ENCODE measurements at regions not wholly inside any gene's neighbourhood (a gene's known extent, or its start where the extent isn't known, plus 50 kb on each side); places are given as distances from the start of the nearest gene placed in this dataset.
"Not testable (repeated sequence)": the region's sequence is repeated elsewhere in the genome, so short reads cannot be mapped to it uniquely, and the experiment has no call there.

DNA sequence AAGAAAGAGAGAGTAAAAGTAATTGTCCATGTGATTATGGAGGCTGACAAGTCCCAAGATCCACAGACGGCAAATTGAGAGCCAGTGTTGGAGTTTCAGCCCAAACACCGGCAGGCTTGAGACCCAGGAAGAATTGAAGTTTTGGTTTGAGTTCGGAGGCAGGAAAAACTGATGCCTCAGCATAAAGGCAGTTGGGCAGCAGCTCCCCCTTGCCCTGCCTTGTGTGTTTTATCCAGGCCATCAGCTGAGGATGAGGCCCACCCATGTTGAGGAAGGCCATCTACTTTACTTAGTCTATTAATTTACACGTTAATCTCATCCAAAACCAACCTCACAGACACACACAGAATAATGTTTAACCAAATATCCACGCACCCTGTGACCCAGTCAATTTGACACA is 64.6 kb upstream of the SERPINE2 start:
- Histone ChIP-seq H3K27me3 (ENCODE audit: insufficient read depth, low read length) (no peaks in the 10 kb centered on the region), H3K4me3 (ENCODE audit: low read length in 2 of 2) (no peak overlapping the region), H3K4me1 (ENCODE audit: insufficient read depth, low read length) (no peaks in the 10 kb centered on the region), H3K36me3 (ENCODE audit: insufficient read depth, low read length) (no peaks in the 10 kb centered on the region), H3K27ac (ENCODE audit: low read depth, low read length) (no peak overlapping the region), H3K9me3 (ENCODE audit: control insufficient read depth in 1 of 2, low read length in 2 of 2) (no peaks in the 10 kb centered on the region)
- DNase-seq: no peak
- H3K9me3 Mint-ChIP-seq: no peaks in the 10 kb centered on the region
- peaks cover 5 to 29% of the 10 kb centered on the region in 2 donors for H3K27me3 Mint-ChIP-seq
- intact Hi-C loops (cut with micrococcal nuclease): no loop called here
- H3K4me3 Mint-ChIP-seq: peak overlapping the region in 1 of 8 donors; percentile 0
- no peaks in the 10 kb centered on the region for H3K36me3 Mint-ChIP-seq
- CTCF ChIA-PET (ENCODE audit: partially characterized antibody): no interaction called here
- H3K27ac Mint-ChIP-seq: no peak overlapping the region
- no peaks in the 10 kb centered on the region for H3K4me1 Mint-ChIP-seq
- POLR2A ChIA-PET (ENCODE audit: partially characterized antibody): no interaction called here

DNA sequence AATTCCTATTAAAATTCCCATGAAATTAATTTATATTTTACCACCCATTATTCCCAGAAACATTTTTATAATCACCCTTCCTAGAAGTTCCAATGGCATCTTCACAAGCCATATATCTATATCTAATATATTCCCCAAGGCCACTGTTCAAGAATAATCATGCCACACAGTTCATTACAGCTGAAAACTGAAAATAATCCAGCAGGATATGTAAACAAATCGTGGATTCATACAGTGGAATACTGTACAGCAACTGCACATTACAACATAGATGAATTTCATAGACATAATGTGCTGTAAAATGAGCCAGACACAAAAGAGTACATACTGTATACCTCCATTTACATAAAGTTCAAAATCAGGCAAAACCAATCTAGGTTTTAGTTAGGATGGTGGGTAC is 63.9 kb upstream of the SERPINE2 start:
- Histone ChIP-seq H3K9me3 (ENCODE audit: control insufficient read depth in 1 of 2, low read length in 2 of 2) (no peaks in the 10 kb centered on the region), H3K4me3 (ENCODE audit: low read length in 2 of 2) (no peak overlapping the region), H3K27ac (ENCODE audit: low read depth, low read length) (no peak overlapping the region), H3K27me3 (ENCODE audit: insufficient read depth, low read length) (no peaks in the 10 kb centered on the region), H3K36me3 (ENCODE audit: insufficient read depth, low read length) (no peaks in the 10 kb centered on the region), H3K4me1 (ENCODE audit: insufficient read depth, low read length) (no peaks in the 10 kb centered on the region)
- CTCF ChIA-PET (ENCODE audit: partially characterized antibody): no interaction called here
- Mint-ChIP-seq H3K27me3 (peaks cover 5 to 26% of the 10 kb centered on the region in 2 donors), H3K36me3 (no peaks in the 10 kb centered on the region), H3K4me3 (no peak overlapping the region), H3K4me1 (no peaks in the 10 kb centered on the region), H3K27ac (no peak overlapping the region), H3K9me3 (no peaks in the 10 kb centered on the region)
- POLR2A ChIA-PET (ENCODE audit: partially characterized antibody): no interaction called here
- DNase-seq: no peak
- intact Hi-C loops (cut with micrococcal nuclease): no loop called here

DNA sequence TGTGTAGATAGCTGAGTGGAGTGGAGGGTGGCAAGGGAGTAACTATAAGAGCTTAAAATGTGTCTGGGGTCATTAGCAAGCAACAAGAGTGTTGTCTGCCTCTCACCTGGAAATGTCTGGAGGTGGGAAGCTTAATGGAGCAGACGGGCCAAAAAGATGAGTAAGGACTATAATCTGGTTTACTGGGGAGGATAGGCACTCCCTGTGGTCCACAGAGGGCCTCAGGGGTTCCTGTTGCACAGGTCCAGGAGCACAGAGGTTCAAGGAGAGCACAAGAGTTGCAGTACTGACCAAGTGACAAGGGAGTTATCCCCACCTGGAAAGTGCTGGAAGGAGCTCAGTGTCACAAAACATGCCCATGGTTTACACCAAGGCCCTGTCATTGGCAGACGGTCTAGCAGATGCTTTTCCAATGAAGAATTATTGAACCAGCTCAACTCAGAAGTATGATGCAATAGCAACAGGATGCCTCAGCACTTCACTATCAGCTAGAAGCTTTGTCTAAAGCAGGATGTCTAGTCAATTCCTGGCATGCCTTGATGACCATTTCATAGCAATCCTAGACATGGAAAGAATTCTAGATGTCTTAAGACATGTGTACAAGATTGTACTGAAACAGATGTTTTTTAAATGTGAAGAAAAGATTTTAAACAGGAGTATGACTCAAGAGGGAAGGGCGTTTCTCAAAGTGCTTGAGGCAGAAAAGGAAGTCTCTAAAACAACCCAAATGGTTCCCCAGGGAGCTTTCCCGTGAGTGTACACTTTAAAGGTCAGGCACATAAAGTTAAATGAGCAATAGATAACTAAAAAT is 62.9 kb upstream of the SERPINE2 start:
- H3K4me3 ChIP-seq (ENCODE audit: low read length in 2 of 2): no peak overlapping the region
- ChIA-PET CTCF (ENCODE audit: partially characterized antibody) (no interaction called here), POLR2A (ENCODE audit: partially characterized antibody) (no interaction called here)
- Mint-ChIP-seq H3K36me3 (no peaks in the 10 kb centered on the region), H3K4me3 (no peak overlapping the region), H3K27me3 (peaks cover 7 to 26% of the 10 kb centered on the region in 2 donors), H3K27ac (no peak overlapping the region), H3K4me1 (no peaks in the 10 kb centered on the region), H3K9me3 (no peaks in the 10 kb centered on the region)
- intact Hi-C loops (cut with micrococcal nuclease): no loop called here
- H3K9me3 ChIP-seq (ENCODE audit: control insufficient read depth in 1 of 2, low read length in 2 of 2): no peaks in the 10 kb centered on the region
- no peak overlapping the region for H3K27ac ChIP-seq (ENCODE audit: low read depth, low read length)
- no peaks in the 10 kb centered on the region for H3K36me3 ChIP-seq (ENCODE audit: insufficient read depth, low read length)
- no peaks in the 10 kb centered on the region for H3K27me3 ChIP-seq (ENCODE audit: insufficient read depth, low read length)
- H3K4me1 ChIP-seq (ENCODE audit: insufficient read depth, low read length): no peaks in the 10 kb centered on the region
- DNase-seq: no peak

DNA sequence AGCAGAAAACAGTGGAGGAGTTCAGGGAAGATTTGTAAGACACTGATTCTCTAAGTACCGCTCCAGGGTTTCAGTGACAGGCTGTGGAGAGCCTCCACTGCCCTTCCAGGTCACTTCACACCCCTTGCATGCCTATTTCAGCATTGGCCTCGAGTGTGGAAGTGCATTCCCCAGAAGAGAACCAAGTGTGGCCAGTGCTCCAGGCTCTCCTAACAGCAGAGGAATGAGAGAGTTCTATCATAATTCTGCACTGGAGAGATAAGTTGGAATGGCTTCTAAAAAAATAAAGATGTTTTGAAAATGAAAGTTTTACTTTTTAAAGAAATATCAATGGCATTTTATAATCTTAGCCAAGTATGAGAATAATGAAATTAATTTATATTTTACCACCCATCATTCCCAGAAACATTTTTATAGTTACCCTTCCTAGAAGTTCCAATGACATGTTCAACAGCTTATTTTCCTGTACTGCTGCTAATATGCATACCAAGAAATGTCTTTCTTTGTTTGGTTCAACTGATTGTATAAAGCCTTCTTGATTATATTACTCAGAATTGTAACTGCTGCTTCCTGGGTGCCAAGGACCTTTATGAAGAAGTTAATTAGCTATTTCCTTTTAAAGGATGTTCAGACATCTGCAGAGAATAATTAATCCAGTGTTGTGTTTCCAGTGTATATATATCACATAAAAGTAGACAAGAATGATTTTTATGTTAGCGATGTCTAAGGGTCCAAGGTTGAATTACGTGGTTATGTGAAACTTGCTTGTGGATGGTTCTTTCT is 61.0 kb upstream of the SERPINE2 start:
- intact Hi-C loops (cut with micrococcal nuclease): no loop called here
- H3K27ac ChIP-seq (ENCODE audit: low read depth, low read length): no peak overlapping the region
- Mint-ChIP-seq H3K36me3 (no peaks in the 10 kb centered on the region), H3K27me3 (peaks cover 9 to 19% of the 10 kb centered on the region in 2 donors), H3K27ac (no peak overlapping the region), H3K4me1 (no peaks in the 10 kb centered on the region), H3K4me3 (no peak overlapping the region), H3K9me3 (no peaks in the 10 kb centered on the region)
- H3K9me3 ChIP-seq (ENCODE audit: control insufficient read depth in 1 of 2, low read length in 2 of 2): no peaks in the 10 kb centered on the region
- CTCF ChIA-PET (ENCODE audit: partially characterized antibody): no interaction called here
- no peaks in the 10 kb centered on the region for H3K4me1 ChIP-seq (ENCODE audit: insufficient read depth, low read length)
- no peak overlapping the region for H3K4me3 ChIP-seq (ENCODE audit: low read length in 2 of 2)
- H3K27me3 ChIP-seq (ENCODE audit: insufficient read depth, low read length): no peaks in the 10 kb centered on the region
- no peaks in the 10 kb centered on the region for H3K36me3 ChIP-seq (ENCODE audit: insufficient read depth, low read length)
- POLR2A ChIA-PET (ENCODE audit: partially characterized antibody): no interaction called here
- no peak for DNase-seq

DNA sequence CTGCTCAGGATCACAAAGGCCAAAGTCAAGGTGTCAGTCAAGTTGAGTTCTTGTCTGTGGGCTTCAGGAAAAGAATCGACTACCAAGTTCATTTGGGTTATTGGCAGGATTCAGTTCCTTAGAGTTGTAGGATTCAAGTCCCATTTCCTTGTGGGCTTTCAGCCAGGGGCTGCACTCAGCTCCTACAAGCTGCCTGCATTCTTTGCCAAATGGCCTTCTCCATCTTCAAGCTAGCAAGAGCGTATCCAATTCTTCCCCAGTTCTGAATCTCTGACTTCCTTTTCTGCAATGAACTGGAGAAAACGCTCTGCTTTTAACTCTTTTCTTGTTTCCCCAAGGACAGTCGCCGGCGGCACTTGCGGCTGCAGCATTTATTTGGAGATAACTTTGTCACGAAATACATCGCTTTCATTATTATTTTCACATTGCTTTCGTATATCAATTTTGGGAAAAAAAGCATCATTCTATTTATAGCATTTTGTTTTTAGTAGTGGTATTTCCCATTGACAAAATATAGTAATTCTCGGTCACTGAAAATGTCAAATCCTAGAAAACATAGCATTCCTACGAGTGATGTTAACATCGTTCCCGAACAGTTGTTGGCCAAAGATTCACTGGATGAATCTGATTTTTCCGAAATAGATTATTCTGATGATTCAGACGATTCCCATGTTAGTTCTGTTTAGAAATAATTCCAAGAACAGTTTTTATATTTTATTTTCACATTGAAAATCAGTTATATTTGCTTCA is 59.6 kb upstream of the SERPINE2 start:
- H3K36me3 Mint-ChIP-seq: no peaks in the 10 kb centered on the region
- H3K27me3 Mint-ChIP-seq: peaks cover 12 to 17% of the 10 kb centered on the region in 2 donors
- H3K4me1 Mint-ChIP-seq: no peaks in the 10 kb centered on the region
- H3K4me3 Mint-ChIP-seq: no peak overlapping the region
- Histone ChIP-seq H3K27ac (ENCODE audit: low read depth, low read length) (no peak overlapping the region), H3K4me1 (ENCODE audit: insufficient read depth, low read length) (no peaks in the 10 kb centered on the region), H3K27me3 (ENCODE audit: insufficient read depth, low read length) (no peaks in the 10 kb centered on the region), H3K4me3 (ENCODE audit: low read length in 2 of 2) (no peak overlapping the region), H3K9me3 (ENCODE audit: control insufficient read depth in 1 of 2, low read length in 2 of 2) (no peaks in the 10 kb centered on the region), H3K36me3 (ENCODE audit: insufficient read depth, low read length) (no peaks in the 10 kb centered on the region)
- DNase-seq: no peak
- no peaks in the 10 kb centered on the region for H3K9me3 Mint-ChIP-seq
- ChIA-PET CTCF (ENCODE audit: partially characterized antibody) (no interaction called here), POLR2A (ENCODE audit: partially characterized antibody) (no interaction called here)
- no peak overlapping the region for H3K27ac Mint-ChIP-seq
- intact Hi-C loops (cut with micrococcal nuclease): no loop called here

DNA sequence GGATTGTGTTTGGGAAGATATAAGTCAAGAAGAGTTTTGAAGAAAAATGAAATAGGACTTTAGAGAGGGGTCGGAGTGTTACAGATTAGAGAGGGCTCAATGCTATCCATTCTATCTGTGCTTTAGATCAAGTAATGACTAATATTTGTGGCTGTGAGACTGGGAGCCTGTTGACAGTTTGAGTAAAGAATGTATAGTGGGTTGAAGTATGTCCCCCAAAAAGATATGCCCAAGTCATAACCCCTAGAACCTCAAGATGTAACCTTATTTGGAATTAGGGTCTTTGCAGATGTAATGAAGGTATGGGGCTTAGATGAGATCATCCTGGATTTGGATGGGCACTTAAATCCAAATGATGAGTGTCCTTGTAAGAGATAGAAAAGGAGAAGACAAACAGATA is 55.3 kb upstream of the SERPINE2 start:
- ChIA-PET POLR2A (ENCODE audit: partially characterized antibody) (no interaction called here), CTCF (ENCODE audit: partially characterized antibody) (no interaction called here)
- Mint-ChIP-seq H3K27me3 (peaks cover 4 to 8% of the 10 kb centered on the region in 2 donors), H3K9me3 (no peaks in the 10 kb centered on the region), H3K4me1 (no peaks in the 10 kb centered on the region), H3K4me3 (no peak overlapping the region), H3K36me3 (no peaks in the 10 kb centered on the region), H3K27ac (no peak overlapping the region)
- H3K4me1 ChIP-seq (ENCODE audit: insufficient read depth, low read length): no peaks in the 10 kb centered on the region
- no peak overlapping the region for H3K4me3 ChIP-seq (ENCODE audit: low read length in 2 of 2)
- intact Hi-C loops (cut with micrococcal nuclease): no loop called here
- no peak overlapping the region for H3K27ac ChIP-seq (ENCODE audit: low read depth, low read length)
- H3K27me3 ChIP-seq (ENCODE audit: insufficient read depth, low read length): no peaks in the 10 kb centered on the region
- DNase-seq: no peak
- no peaks in the 10 kb centered on the region for H3K9me3 ChIP-seq (ENCODE audit: control insufficient read depth in 1 of 2, low read length in 2 of 2)
- H3K36me3 ChIP-seq (ENCODE audit: insufficient read depth, low read length): no peaks in the 10 kb centered on the region

DNA sequence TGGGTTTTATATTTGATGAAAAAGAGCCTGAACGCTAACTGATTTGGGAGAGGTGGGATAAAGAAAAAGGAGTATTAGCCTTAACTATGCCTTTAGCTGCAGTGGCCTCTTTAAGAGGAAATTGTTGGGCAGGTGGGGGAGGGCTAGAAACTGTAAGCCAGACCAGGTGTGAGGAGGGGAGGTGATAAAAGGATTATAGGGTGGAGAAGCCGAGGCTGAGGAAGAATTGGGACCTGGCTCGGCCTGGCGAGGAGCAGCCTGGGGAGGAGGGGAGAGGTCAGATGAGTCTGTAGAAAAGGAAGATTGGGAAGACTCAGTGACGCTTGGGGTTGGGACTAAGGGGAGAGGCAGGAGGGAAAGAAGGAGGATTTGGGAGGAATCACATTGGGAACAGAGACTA is 52.6 kb upstream of the SERPINE2 start:
- H3K36me3 Mint-ChIP-seq; H3K36me3 ChIP-seq (ENCODE audit: insufficient read depth, low read length); H3K27ac ChIP-seq (ENCODE audit: low read depth, low read length); H3K27ac Mint-ChIP-seq; CTCF ChIA-PET (ENCODE audit: partially characterized antibody); H3K4me1 Mint-ChIP-seq; H3K4me3 Mint-ChIP-seq; H3K4me1 ChIP-seq (ENCODE audit: insufficient read depth, low read length); DNase-seq; H3K27me3 ChIP-seq (ENCODE audit: insufficient read depth, low read length); POLR2A ChIA-PET (ENCODE audit: partially characterized antibody); H3K9me3 ChIP-seq (ENCODE audit: control insufficient read depth in 1 of 2, low read length in 2 of 2); intact Hi-C loops (cut with micrococcal nuclease); H3K9me3 Mint-ChIP-seq; H3K27me3 Mint-ChIP-seq; H3K4me3 ChIP-seq (ENCODE audit: low read length in 2 of 2): not testable (repeated sequence)

Data from CD4-positive, alpha-beta memory T cell (primary cell).